HG02642 (cell line): ENCODE measurements at regions not wholly inside any gene's neighbourhood (a gene's known extent, or its start where the extent isn't known, plus 50 kb on each side); places are given as distances from the start of the nearest gene placed in this dataset.
"Not testable (repeated sequence)": the region's sequence is repeated elsewhere in the genome, so short reads cannot be mapped to it uniquely, and the experiment has no call there.

Experiments used
- ATAC-seq: cut with Tn5 transposase; IDR thresholded peaks from one replicate; pipeline ENCODE4 v1.9.1; 2021; ENCODE audit warnings: mild to moderate bottlenecking; ENCODE audit not compliant: unreplicated experiment, poor library complexity

- no peak for ATAC-seq
Observed at GRCh38 chr2:149787206-149787605, 199.6 kb upstream of the MMADHC start.

- no peak for ATAC-seq
Observed at GRCh38 chr2:149783284-149783683, 195.7 kb upstream of the MMADHC start.

DNA sequence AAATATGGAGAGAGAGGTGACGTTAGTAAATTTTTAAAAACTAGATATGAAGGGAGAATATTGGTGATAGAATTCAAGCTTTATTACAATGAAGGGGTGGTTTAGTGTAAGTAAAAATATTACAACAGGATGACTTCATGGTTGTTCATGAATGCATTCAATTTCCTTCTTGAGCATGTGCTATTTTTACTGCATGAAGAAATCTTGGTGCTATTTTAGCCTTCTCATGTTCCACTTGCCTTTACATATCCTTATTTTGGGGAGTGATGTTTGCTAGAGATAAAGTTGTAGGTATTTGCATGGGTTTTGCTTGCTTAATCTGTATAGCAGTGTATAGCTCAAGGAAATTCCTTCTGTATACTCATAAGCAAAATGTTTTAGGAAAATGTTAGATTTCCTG lies 195.0 kb upstream of the MMADHC start:
- ATAC-seq, result no peak

DNA sequence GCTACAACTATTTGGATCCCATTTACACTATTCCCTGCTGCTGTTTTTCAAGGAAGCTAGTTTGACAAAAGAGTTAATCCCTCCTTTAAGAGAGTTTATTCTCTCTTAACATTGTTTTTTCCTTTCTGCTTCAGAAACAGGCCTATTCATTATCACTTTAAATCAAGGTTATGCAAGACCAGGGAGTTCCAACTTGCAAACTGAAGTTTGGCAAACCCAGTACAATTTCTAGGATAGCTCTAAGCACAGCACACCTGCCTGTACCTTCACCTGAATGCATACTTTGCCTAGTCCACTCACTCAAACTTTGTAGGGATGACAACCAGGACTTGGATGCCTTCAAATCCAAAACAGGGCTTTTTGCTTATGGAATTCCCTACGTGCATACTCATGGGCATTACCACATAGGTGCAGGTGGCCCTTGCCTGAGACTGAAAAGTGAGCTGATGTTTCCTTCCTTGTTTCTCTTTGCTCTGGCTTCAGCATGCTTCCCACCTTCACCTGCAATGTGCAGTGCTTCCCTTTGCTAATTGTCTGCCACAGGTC lies 193.8 kb upstream of the MMADHC start:
- no peak for ATAC-seq

- ATAC-seq, result no peak
Observed at GRCh38 chr2:149773006-149773405, 185.4 kb upstream of the MMADHC start.

DNA sequence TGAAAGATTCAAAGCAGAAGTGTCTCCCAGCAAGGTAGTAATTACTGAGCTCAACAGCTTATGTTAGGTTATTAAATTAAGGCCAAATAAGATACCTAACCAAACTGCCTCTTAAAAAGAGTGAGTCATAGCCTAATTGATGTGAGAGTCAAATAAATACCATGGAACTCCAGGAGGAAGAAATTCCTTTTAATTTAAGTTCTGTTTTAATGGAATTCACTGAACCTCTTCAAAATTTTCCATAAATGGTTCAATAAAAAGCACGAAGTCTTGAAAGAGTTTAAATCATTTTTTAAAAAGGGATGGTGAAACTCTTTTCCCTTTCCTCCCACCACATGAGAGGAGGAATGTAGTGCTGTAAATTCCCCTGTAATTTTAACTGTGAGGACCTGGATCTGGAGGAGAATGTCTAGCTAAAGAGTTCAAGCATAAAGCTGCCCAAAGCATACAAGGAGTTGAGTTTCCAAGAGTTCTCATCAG lies 180.8 kb upstream of the MMADHC start:
- no peak for ATAC-seq

DNA sequence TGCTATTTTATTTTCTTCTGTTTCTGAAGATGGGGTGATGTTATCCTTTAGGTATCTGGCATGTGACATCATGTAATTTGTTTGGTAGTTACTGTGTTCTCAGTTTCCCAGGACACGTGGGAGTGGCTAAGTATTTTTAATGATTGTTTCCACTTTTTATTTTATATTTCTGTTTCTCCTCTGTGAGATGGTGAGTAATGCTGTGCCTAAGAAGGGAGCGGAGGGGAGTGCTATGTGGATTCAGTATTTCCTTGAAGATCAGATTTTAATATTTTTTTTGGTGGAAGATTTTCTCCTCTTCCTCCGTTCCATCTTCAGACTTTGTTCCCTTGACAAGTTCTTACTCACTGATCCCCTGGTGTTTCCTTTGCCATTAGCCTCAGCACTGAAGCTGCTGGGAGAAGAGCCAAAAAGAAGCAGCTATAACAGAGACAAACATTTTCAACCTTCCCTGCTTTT lies 180.0 kb upstream of the MMADHC start:
- ATAC-seq, result no peak

DNA sequence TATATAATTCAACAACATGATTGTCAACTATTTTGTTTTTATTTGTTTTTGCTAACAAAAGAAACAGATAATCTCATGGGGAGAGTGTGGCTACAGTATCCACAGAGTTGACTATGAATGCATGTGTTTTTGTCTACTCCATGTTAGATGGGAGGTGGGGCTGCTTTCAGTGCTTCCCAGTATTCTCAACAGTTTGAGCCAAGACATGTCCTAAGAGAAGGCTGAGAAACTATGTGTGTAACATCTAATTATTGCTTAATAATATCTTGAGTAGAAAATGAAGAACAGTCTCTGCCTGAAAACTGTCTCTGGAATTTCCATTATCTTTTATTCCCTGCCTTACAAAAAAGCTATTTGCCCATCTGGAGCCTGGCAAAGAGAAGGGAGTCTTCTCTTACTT lies 178.8 kb upstream of the MMADHC start:
- no peak for ATAC-seq

DNA sequence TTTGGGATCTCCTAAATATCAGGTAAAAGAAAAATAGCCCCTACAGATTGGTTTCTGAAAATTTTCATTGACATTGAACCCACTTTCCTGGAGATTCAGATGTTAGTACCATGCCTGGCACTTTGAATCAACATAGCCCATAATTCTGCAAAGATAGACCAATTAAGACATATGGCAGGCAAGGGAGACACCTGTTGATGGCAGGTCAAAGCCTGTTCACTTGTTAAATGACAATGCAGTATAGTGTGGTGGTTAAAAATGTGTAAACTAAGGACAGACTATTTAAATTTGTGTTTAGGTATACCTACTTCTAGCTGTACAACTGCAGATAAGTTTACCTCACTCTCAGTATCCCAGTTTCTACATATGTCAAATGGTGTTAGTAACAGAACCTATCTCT lies 178.1 kb upstream of the MMADHC start:
- no peak for ATAC-seq

GRCh38 chr2:149765003-149765402 lies 177.4 kb upstream of the MMADHC start:
- ATAC-seq, result no peak

- ATAC-seq, result no peak
Observed at GRCh38 chr2:149763358-149763757, 175.8 kb upstream of the MMADHC start.

DNA sequence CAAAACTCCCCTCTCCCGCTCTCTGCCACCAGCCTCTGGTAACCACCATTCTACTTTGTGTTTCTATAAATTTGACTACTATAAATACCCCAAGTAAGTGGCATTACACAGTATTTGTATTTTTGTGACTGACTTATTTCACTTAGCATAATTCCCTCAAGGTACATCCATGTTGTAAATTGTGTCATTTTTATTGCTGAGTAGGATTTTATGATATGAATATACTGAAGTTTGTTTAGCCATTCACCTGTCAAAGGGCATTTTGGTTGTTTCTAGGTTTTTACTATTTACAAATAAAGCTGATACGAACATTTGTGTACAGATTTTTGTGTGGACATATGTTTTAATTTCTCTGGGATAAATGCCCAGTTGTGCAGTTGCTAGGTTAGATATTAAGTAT lies 174.0 kb upstream of the MMADHC start:
- no peak for ATAC-seq

GRCh38 chr2:149759382-149759781 lies 171.8 kb upstream of the MMADHC start:
- ATAC-seq, result not testable (repeated sequence)

DNA sequence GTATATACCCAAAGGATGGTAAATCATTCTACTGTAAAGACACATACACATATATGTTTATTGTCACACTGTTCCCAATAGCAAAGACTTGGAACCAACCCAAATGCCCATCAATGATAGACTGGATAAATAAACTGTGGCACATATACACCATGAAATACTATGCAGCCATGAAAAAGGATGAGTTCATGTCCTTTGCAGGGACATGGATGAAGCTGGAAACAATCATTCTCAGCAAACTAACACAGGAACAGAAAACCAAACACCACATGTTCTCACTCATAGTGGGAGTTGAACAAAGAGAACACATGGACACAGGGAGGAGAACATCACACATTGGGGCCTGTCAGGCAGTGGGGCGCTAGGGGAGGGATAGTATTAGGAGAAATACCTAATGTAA lies 167.1 kb upstream of the MMADHC start:
- ATAC-seq, result not testable (repeated sequence)

DNA sequence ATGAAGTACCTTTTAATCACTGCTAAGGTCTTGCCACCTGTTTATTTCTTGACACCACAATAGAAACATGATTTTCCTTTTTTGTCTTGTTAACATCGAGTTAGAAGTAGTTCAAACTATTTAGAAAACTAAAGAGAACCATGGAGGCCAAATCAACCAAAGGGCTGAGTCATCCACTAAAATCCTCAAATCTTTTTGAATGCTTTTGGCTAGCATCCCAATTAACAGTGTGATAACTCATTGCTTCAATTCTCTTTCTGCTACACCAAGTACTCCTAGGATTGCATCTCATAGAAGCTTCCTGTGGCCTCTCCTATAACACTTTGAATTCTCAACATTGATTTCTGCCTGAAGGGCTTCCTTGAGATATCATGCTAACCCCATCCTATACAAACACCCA lies 159.9 kb upstream of the MMADHC start:
- ATAC-seq, result no peak

DNA sequence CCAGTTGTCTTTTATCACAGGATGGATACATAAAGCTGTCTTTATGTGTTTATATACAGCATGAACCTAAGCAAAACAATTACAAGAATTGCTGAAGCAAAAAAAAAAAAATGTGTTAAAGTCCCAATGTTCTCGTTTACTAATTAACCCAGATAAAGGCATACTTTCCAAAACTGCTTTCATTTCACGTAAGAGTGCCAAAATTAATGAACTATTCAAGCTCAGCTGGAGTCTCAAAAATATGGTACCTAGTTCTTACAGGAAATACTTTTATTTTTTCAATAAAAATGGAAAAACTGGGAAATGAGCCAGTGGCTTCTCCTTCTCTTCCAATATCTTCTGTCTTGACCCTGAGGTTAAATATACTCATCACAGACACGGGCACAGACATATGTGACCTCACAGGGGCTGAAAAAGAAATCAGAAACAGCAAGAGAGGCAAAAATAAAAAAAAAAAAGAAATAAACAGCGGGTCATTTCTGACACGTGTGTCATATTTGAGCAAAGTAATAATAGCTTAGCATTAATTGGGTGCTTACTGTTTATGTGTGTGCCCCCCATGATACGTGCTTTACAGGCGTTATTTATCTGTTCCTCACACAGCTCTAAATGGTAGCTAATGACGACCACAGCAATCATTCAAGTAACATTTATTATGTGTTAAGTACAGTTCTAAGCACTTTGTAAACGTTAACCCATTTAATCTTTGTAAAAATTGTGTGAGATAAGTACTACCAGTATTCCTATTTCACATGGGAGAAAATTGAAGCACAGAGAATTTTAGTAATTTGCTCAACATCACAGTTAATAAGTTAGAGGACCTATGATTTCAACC lies 158.0 kb upstream of the MMADHC start:
- no peak for ATAC-seq

- no peak for ATAC-seq
Observed at GRCh38 chr2:149744865-149745264, 157.3 kb upstream of the MMADHC start.

DNA sequence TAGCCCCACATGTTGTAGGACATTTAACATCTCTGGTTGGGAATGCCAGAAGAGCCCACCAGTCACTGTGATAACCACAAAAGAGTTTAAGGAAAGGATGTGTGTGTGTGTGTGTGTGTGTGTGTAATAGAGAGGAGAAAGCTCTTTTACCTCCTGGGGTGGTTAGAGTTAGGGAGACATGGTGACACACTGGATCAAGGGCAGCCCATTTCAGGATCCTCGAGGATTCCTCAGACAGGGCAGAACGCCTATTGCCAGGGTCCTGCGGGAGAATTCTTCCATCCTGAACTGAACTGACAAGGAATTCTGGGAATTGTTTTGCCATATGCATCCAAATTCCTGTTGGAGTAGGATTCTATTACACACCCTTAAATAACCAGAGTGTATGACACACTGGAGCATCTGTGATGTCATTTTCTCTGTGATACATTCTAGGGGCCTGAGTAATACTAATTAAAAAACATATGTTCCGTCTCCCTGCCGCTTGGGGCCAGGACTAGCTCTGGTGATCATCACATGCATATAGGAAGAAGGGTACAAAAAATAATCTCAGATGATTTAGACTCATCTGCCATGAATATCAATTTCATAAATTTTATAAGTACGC lies 156.4 kb upstream of the MMADHC start:
- no peak for ATAC-seq

DNA sequence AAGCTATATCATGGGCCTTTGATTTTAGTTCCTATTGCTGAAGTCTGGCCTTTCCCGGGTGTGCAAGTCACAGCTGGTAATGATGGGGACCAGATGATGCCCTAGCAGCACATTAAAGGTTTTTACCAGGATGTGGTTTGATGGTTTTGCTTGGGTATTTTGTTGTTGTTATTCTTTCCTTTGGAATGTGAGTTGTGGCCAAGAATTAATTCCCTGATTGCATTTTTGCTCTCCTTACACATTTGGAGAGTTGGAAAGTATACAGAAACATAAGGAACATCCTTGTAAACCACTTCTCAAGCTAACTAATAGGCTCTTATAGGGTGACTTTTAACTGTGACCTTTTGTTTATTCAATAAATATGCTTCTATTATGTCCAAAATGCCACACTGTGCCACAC lies 154.1 kb upstream of the MMADHC start:
- no peak for ATAC-seq

DNA sequence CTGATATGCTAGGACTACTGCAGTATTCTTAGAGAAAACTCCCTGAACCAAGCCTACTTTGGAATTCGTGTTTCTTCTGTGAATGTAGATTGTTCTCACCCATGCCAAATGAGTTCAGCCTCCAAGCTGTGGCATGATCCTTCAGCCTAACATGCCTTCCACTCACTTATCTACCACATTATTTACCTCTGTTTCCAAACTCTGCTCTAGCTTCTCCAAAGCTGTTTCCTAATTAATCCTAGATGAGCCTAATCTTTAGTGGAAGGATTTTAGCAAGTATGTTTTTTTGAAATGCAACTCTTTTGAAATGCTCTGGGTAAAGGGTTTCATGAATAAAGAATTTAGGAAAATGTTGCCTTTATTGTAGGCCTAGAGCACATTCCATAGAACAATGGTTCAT lies 152.9 kb upstream of the MMADHC start:
- no peak for ATAC-seq

GRCh38 chr2:149739883-149740265 lies 152.3 kb upstream of the MMADHC start:
- no peak for ATAC-seq
